ENCODE measurements at regions not wholly inside any gene's neighbourhood (a gene's known extent, or its start where the extent isn't known, plus 50 kb on each side); places are given as distances from the start of the nearest gene placed in this dataset.

DNA sequence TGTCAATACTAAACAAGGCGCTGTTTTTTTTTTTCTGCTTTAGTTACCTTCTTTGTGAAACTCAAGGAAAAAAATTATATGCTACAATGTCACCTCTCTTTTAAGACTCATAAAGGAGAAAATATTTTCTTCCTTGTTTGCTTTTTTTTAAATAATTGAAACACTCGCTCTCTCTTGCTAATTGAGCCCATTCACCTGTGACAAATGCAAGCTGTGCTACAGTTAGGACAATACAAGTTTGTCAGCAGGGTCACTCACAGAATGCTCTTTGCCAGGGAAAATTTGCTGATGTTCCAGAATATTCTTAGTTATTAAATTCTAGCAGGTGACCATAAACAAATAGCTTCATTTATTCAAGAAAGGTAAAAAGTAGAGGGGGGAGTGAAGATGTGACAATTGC, 375.9 kb upstream of the DPPA4 start:
- no peaks in the 10 kb centered on the region for H3K4me1 Mint-ChIP-seq (ENCODE audit: unreplicated experiment)
- no peak for DNase-seq (ENCODE audit: extremely low spot score, unreplicated experiment)
- peaks cover 4% of the 10 kb centered on the region for H3K9me3 Mint-ChIP-seq
- TF ChIP-seq CTCF (conservative IDR thresholded peaks at IDR 0.05), result no peak
- H3K27me3 Mint-ChIP-seq, result no peaks in the 10 kb centered on the region
- H3K27ac Mint-ChIP-seq, result no peak overlapping the region
- no peak overlapping the region for H3K4me3 Mint-ChIP-seq
- no peaks in the 10 kb centered on the region for H3K36me3 Mint-ChIP-seq

GRCh38 chr3:109715707-109716106, 378.4 kb upstream of the DPPA4 start:
- Mint-ChIP-seq H3K4me1 (ENCODE audit: unreplicated experiment) (no peaks in the 10 kb centered on the region), H3K9me3 (no peaks in the 10 kb centered on the region), H3K4me3 (no peak overlapping the region), H3K27ac (no peak overlapping the region), H3K36me3 (no peaks in the 10 kb centered on the region), H3K27me3 (no peaks in the 10 kb centered on the region)
- DNase-seq (ENCODE audit: extremely low spot score, unreplicated experiment), result no peak
- no peak for TF ChIP-seq CTCF (conservative IDR thresholded peaks at IDR 0.05)

DNA sequence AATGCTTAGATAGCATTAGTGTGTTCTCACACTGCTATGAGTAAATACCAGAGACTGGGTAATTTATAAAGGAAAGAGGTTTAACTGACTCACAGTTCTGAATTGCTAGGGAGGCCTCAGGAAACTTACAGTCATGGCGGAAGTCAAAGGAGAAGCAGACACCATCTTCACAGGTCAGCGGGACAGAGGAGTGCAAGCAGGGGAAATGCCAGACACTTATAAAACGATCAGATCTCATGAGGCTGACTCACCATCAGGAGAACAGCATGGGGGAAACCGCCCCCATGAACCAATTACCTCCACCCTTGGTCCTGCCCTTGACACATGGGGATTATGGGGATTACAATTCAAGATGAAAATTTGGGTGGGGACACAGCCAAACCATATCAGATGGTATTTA, 381.5 kb upstream of the DPPA4 start:
- Mint-ChIP-seq H3K9me3 (no peaks in the 10 kb centered on the region), H3K27me3 (no peaks in the 10 kb centered on the region)
- TF ChIP-seq CTCF (conservative IDR thresholded peaks at IDR 0.05), result no peak

DNA sequence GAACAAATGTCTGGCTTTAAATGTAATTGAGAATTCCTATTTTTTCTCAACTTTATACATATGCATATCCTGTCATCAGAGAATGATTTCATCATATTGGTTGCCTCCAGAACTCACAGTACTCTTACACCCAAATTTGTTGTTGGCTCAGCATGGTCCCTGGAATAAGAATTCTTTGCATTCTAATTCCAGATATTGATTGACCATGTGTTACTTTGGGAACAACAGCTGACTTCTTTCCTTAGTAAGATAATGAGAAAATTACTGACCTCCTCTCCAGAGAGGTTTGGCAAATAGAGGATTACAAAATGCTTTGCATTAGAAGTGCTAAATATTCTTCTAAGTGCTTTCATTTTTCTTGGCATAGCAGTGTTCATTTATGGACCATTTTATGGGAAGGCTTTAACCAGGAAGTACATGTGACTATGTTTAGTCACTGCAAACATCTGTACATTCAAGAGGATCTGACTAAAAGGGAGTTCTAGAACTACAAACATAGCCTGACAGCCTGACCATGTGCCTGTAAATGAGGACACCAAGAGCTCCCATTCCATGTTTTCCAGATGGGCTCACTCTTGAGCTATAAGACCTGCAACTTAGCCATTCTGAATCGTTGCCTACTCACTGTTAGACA, 391.6 kb upstream of the DPPA4 start:
- Mint-ChIP-seq H3K9me3 (no peaks in the 10 kb centered on the region), H3K4me3 (no peak overlapping the region), H3K36me3 (no peaks in the 10 kb centered on the region), H3K4me1 (ENCODE audit: unreplicated experiment) (no peaks in the 10 kb centered on the region), H3K27me3 (no peaks in the 10 kb centered on the region), H3K27ac (no peak overlapping the region)
- no peak for TF ChIP-seq CTCF (conservative IDR thresholded peaks at IDR 0.05)
- DNase-seq (ENCODE audit: extremely low spot score, unreplicated experiment), result no peak

More for the DNA sequence above, 381.5 kb upstream of the DPPA4 start:
- Mint-ChIP-seq H3K36me3 (no peaks in the 10 kb centered on the region), H3K4me1 (ENCODE audit: unreplicated experiment) (no peaks in the 10 kb centered on the region), H3K4me3 (no peak overlapping the region), H3K27ac (no peak overlapping the region)
- DNase-seq (ENCODE audit: extremely low spot score, unreplicated experiment), result no peak

DNA sequence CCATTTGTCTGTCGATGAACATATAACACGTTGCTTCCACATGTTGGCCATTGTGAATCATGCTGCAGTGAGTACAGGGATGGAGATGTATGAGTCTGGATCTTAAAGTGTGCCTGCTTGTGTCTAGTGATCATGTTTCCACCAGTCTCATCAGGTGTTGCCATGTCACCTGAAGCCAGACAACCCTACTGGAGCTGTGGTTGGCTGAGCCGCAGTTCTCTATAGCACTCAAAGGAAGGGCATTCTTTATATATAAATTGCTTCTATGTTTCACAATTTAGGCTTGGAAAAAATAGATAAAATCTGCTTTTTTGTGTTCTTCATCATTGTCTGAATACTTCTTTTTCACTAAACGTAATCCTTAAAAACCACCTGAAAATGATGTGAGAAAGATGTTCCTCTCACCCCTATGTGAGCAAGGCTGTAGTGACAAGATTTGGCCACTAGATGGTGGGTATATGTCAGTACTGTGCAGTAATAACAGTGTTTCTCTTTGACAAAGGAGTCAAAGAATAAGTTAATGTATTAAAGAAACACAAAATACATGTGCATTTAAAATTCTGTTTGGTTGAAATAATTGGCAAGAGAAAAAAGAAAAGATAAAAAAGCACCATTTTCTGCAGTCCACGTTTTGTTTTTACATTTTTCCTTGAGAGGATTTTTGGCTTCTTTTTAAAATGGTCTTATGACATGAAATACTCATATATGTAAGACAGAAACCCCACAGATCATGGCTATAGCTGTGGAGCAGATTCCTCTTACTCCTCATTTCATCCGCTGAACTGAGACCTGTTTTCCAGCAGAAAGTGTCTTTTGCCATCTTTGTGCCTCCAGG, 394.5 kb upstream of the DPPA4 start:
- Mint-ChIP-seq H3K9me3 (no peaks in the 10 kb centered on the region), H3K4me3 (no peak overlapping the region), H3K36me3 (no peaks in the 10 kb centered on the region), H3K27me3 (no peaks in the 10 kb centered on the region), H3K4me1 (ENCODE audit: unreplicated experiment) (no peaks in the 10 kb centered on the region), H3K27ac (no peak overlapping the region)
- peak; percentile 93 for TF ChIP-seq CTCF (conservative IDR thresholded peaks at IDR 0.05)
- no peak for DNase-seq (ENCODE audit: extremely low spot score, unreplicated experiment)
